HG03135 (cell line): ENCODE measurements at regions not wholly inside any gene's neighbourhood (a gene's known extent, or its start where the extent isn't known, plus 50 kb on each side); places are given as distances from the start of the nearest gene placed in this dataset.
"Not testable (repeated sequence)": the region's sequence is repeated elsewhere in the genome, so short reads cannot be mapped to it uniquely, and the experiment has no call there.

ENCODE experiments used
- ATAC-seq: cut with Tn5 transposase; IDR thresholded peaks from one replicate; pipeline ENCODE4 v1.9.1; 2021; ENCODE audit warnings: mild to moderate bottlenecking, moderate library complexity; ENCODE audit not compliant: unreplicated experiment

DNA sequence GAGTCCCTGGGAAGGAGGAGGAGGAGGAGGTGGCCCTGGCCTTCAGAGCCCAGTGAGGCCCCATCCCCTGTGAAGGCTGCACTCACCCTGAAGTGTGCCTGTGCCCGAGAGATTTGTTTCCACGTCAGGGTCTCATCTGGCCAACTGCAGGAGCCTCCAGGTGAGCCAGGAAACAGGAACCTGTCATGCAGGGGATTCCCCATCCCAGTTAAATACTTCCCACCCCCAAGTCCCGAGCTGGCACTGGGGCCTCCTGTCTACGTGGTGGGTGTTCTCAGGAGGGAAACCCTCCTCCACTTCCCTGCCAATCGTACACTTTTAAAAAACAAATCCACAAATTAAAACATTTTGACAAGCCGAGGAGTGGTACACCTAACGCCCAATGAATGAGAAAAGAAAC, 50.9 kb upstream of the SFSWAP start:
- not testable (repeated sequence) for ATAC-seq

DNA sequence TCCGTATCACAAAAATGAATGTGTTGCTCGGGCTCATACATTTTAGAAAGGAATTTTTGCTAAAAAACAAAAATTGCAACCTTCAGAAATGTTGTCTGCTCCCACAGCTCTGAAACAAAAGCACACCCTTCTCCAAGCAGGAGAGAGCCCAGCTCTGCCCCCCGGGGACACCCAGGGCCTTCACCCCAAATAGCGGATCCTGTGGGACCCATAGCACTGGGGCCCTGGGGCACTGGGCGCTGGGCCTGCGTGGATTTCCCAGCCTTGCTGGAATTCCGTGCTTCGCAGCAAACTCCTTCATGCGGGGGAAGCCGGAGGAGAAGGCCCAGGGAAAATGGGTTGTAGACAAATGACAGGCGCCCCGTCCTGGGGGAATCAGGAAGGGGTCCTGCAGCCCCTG, 50.5 kb upstream of the SFSWAP start:
- ATAC-seq = not testable (repeated sequence)
